Muscle layer of duodenum (tissue), 2 donors: ENCODE measurements at regions not wholly inside any gene's neighbourhood (a gene's known extent, or its start where the extent isn't known, plus 50 kb on each side); places are given as distances from the start of the nearest gene placed in this dataset.
"Not testable (repeated sequence)": the region's sequence is repeated elsewhere in the genome, so short reads cannot be mapped to it uniquely, and the experiment has no call there.

Source experiments
- H3K27ac ChIP-seq: one replicate; pipeline ENCODE4 v1.7.0; 2013; ENCODE audit warnings: mild to moderate bottlenecking, low read length
- H3K27me3 ChIP-seq: one replicate; pipeline ENCODE4 v1.7.0; 2013; ENCODE audit warnings: low read depth, mild to moderate bottlenecking, control low read depth, low read length
- H3K36me3 ChIP-seq, 2 donors: one replicate each; pipeline ENCODE4 v1.7.0; 2013; ENCODE audit warnings: low read length in 2 of 2, control low read depth in 1 of 2, mild to moderate bottlenecking in 1 of 2; ENCODE audit not compliant: insufficient read depth in 2 of 2, control insufficient read depth in 1 of 2
- H3K4me1 ChIP-seq, 2 donors: one replicate each; pipeline ENCODE4 v1.7.0; 2013; ENCODE audit warnings: low read length in 2 of 2, mild to moderate bottlenecking in 2 of 2, control low read depth in 1 of 2, moderate library complexity in 1 of 2; ENCODE audit not compliant: insufficient read depth in 2 of 2, control insufficient read depth in 1 of 2
- H3K4me3 ChIP-seq, 2 donors: one replicate each; pipeline ENCODE4 v1.7.0; 2013; ENCODE audit warnings: low read length in 2 of 2, low read depth in 1 of 2, mild to moderate bottlenecking in 1 of 2
- H3K9me3 ChIP-seq, 2 donors: one replicate each; pipeline ENCODE4 v1.7.0; 2013; ENCODE audit warnings: low read length in 2 of 2, control low read depth in 1 of 2, mild to moderate bottlenecking in 1 of 2; ENCODE audit not compliant: control insufficient read depth in 1 of 2
- donor health status: healthy.

DNA sequence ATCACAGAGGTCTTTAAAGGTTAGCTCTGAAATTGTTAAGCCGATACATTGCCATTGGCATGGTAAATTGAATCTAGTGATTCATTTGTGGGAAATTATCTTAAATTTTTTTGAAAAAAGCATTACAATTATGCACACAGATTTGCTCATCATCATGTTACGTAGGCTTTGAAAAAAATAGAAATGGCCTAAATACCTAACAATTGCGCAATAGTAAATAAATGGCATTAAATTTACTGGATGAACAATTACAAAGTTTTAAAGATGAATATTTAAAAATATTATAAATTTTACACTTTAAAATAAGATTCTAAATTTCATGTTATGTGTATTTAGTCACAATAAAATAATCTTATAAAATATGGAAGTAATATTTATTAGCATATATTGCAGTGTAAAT lies 171.3 kb downstream of the RPRM start:
- no peaks in the 10 kb centered on the region for H3K36me3 ChIP-seq
- no peaks in the 10 kb centered on the region for H3K27me3 ChIP-seq
- H3K27ac ChIP-seq: no peak overlapping the region
- no peaks in the 10 kb centered on the region for H3K9me3 ChIP-seq
- H3K4me1 ChIP-seq: no peaks in the 10 kb centered on the region
- H3K4me3 ChIP-seq: no peak overlapping the region

GRCh38 chr2:153299809-153300208 lies 178.8 kb downstream of the RPRM start:
- H3K27me3 ChIP-seq: no peaks in the 10 kb centered on the region
- no peak overlapping the region for H3K4me3 ChIP-seq
- no peaks in the 10 kb centered on the region for H3K4me1 ChIP-seq
- no peaks in the 10 kb centered on the region for H3K9me3 ChIP-seq
- no peaks in the 10 kb centered on the region for H3K36me3 ChIP-seq
- H3K27ac ChIP-seq: no peak overlapping the region

DNA sequence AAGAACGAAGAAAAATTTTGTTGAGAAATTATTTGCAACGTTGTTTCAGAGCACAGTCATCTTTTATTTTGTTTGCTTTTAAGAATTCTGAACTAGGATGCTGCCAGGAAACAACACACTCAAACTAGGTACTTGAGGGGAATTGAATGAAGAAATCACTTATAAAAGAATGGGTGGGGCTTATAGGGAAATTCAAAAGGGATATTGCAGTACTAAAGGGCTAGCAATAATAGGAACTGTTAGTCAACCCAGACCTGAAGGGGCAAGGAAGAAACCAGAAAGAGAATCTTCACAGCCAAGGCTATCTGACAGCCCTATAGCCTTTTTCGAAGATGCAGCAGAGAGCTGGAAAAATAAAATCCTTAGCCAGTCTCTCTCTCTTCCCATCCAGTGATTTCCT lies 179.3 kb downstream of the RPRM start:
- Histone ChIP-seq H3K27me3 (no peaks in the 10 kb centered on the region), H3K4me1 (no peaks in the 10 kb centered on the region), H3K4me3 (no peak overlapping the region), H3K36me3 (no peaks in the 10 kb centered on the region), H3K9me3 (no peaks in the 10 kb centered on the region), H3K27ac (no peak overlapping the region)

DNA sequence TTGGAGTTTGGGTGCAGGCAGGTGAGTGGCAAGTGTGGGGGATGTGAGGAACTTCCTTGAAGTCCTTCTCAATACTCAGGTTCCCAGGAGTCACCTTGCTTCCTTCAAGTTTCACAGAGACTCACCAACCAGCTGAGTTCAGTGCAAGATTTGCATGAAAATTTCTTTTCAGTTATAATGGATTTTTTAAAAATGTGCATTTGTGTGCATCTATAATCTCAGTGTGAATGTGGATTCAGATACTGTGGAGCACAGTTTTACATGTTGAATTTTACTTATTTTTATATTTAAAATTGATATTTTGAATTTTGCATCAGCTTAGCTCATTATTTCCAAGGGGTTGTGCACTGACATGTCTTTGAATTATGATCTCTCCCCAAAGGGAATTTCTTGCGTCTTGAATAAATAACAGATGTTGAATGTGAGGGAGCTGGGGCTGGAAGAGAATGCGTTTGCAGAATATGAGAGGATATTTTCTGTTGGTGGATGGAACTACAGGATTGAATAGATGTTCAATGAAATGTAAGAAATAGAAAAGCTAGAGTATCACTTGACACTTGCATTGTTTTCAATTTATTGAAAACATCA lies 184.3 kb downstream of the RPRM start:
- Histone ChIP-seq H3K27ac (no peak overlapping the region), H3K36me3 (no peaks in the 10 kb centered on the region), H3K9me3 (no peaks in the 10 kb centered on the region), H3K4me1 (no peaks in the 10 kb centered on the region), H3K4me3 (no peak overlapping the region), H3K27me3 (no peaks in the 10 kb centered on the region)

- Histone ChIP-seq H3K27me3 (no peaks in the 10 kb centered on the region), H3K4me1 (peaks cover 0 to 3% of the 10 kb centered on the region in 2 donors), H3K4me3 (no peak overlapping the region), H3K36me3 (no peaks in the 10 kb centered on the region), H3K27ac (no peak overlapping the region), H3K9me3 (no peaks in the 10 kb centered on the region)
Measured at GRCh38 chr2:153291718-153292117, 186.8 kb downstream of the RPRM start.

DNA sequence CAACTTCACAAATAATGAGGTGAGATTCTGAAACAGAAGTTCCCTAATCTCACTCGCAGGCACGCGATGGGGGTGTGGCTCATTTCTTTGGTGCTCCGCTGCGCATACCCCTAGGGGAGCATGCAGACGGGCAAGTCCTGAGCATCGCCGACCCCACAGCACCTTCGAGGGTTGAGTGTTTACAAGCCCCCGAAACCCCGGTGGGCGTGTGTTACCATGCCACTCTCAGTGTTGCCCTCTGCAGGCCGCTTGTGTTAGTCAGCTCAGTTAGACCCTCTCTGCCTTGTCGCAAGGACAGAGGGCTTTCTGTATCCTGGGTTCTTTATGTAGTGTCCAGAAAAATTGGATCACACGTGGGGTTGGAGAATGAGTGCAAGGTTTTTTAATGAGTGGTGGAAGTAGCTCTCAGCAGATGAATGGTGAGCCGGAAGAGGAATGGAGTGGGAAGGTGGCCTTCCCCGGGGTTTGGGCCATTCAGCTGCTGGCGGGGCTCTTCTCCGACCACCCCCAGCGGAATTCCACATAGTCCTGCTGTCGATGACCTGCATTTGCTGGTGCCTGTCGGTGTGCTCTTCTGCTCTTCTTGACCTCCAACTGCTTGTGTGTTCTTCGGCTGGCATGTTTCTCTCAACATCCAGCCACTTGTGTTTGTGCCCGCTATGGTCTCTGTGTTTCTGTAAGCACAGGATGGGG lies 191.3 kb downstream of the RPRM start:
- Histone ChIP-seq H3K9me3 (peaks cover 0 to 10% of the 10 kb centered on the region in 2 donors), H3K36me3 (no peaks in the 10 kb centered on the region), H3K27ac (no peak overlapping the region), H3K4me1 (peaks cover 0 to 3% of the 10 kb centered on the region in 2 donors), H3K27me3 (no peaks in the 10 kb centered on the region), H3K4me3 (peak overlapping the region in 1 of 2 donors; percentile 33)

GRCh38 chr2:153268941-153269461 lies 209.6 kb downstream of the RPRM start:
- H3K9me3 ChIP-seq: no peaks in the 10 kb centered on the region
- H3K27ac ChIP-seq: no peak overlapping the region
- H3K4me3 ChIP-seq: no peak overlapping the region
- no peaks in the 10 kb centered on the region for H3K36me3 ChIP-seq
- H3K4me1 ChIP-seq: no peaks in the 10 kb centered on the region
- no peaks in the 10 kb centered on the region for H3K27me3 ChIP-seq

GRCh38 chr2:153256876-153257275 lies 221.7 kb downstream of the RPRM start:
- not testable (repeated sequence) for H3K4me3 ChIP-seq, H3K36me3 ChIP-seq, H3K9me3 ChIP-seq, H3K27me3 ChIP-seq, H3K4me1 ChIP-seq, H3K27ac ChIP-seq

GRCh38 chr2:153246636-153247035 lies 231.9 kb downstream of the RPRM start:
- H3K36me3 ChIP-seq, H3K27ac ChIP-seq, H3K27me3 ChIP-seq, H3K9me3 ChIP-seq, H3K4me1 ChIP-seq, H3K4me3 ChIP-seq: not testable (repeated sequence)

GRCh38 chr2:153235516-153235915 lies 243.0 kb downstream of the RPRM start:
- H3K36me3 ChIP-seq: no peaks in the 10 kb centered on the region
- no peak overlapping the region for H3K4me3 ChIP-seq
- H3K9me3 ChIP-seq: no peaks in the 10 kb centered on the region
- H3K27ac ChIP-seq: no peak overlapping the region
- no peaks in the 10 kb centered on the region for H3K4me1 ChIP-seq
- no peaks in the 10 kb centered on the region for H3K27me3 ChIP-seq

DNA sequence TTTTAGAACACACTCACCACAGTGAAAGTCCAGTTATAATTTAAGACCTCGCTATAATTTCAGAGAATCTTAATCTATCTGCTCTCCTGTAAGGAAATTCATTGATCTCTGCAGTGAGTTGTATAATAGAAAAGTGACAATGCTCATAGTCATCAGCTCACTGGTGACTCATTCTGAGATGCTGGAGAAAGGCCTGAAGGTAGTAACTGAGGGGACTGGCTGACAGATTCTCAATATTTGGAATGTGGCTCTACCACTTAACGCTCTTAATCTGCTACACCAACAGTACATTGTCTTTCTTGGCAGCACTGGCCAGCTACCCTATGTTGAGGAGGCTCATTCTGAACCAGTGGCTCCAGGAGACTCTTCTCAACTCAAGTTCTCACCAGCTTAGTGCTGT lies 246.1 kb downstream of the RPRM start:
- H3K27ac ChIP-seq: no peak overlapping the region
- H3K9me3 ChIP-seq: no peaks in the 10 kb centered on the region

GRCh38 chr2:153230977-153231376 lies 247.6 kb downstream of the RPRM start:
- H3K27me3 ChIP-seq: no peaks in the 10 kb centered on the region
- no peaks in the 10 kb centered on the region for H3K9me3 ChIP-seq
- no peak overlapping the region for H3K4me3 ChIP-seq
- H3K27ac ChIP-seq: no peak overlapping the region
- no peaks in the 10 kb centered on the region for H3K36me3 ChIP-seq
- no peaks in the 10 kb centered on the region for H3K4me1 ChIP-seq

More for the DNA sequence above, 246.1 kb downstream of the RPRM start:
- no peaks in the 10 kb centered on the region for H3K4me1 ChIP-seq
- H3K4me3 ChIP-seq: no peak overlapping the region
- H3K36me3 ChIP-seq: no peaks in the 10 kb centered on the region
- H3K27me3 ChIP-seq: no peaks in the 10 kb centered on the region
